Progenitor cell of endocrine pancreas (in vitro differentiated cells): ENCODE measurements at regions not wholly inside any gene's neighbourhood (a gene's known extent, or its start where the extent isn't known, plus 50 kb on each side); places are given as distances from the start of the nearest gene placed in this dataset.

ENCODE experiments used
- DNase-seq: peaks from one replicate; pipeline ENCODE4 v3.0.0; 2021; ENCODE audit warnings: low spot score; ENCODE audit not compliant: unreplicated experiment
- H3K27ac Mint-ChIP-seq: 2 replicates; pipeline ENCODE4 v1.8.0; 2021; ENCODE audit warnings: mild to moderate bottlenecking, moderate library complexity, mixed read lengths
- H3K27me3 Mint-ChIP-seq: 2 replicates; pipeline ENCODE4 v1.8.0; 2021; ENCODE audit warnings: mixed read lengths
- H3K36me3 Mint-ChIP-seq: 2 replicates; pipeline ENCODE4 v1.8.0; 2022; ENCODE audit warnings: mixed read lengths; ENCODE audit not compliant: insufficient read depth
- H3K4me1 Mint-ChIP-seq: 2 replicates; pipeline ENCODE4 v1.8.0; 2021; ENCODE audit warnings: low read depth, mixed read lengths
- H3K4me3 Mint-ChIP-seq: 2 replicates; pipeline ENCODE4 v1.8.0; 2021; ENCODE audit warnings: low read depth, mild to moderate bottlenecking, moderate library complexity, mixed read lengths
- H3K9me3 Mint-ChIP-seq: 2 replicates; pipeline ENCODE4 v1.8.0; 2021; ENCODE audit warnings: low read depth, mixed read lengths
- TF ChIP-seq, protein P1 (sequence below): fragments of 200-600 bp; sonication (generic); IDR thresholded peaks from one replicate; pipeline ENCODE4 v1.5.0; 2021; ENCODE audit warnings: antibody characterized with exemption, mild to moderate bottlenecking; ENCODE audit not compliant: unreplicated experiment

DNA sequence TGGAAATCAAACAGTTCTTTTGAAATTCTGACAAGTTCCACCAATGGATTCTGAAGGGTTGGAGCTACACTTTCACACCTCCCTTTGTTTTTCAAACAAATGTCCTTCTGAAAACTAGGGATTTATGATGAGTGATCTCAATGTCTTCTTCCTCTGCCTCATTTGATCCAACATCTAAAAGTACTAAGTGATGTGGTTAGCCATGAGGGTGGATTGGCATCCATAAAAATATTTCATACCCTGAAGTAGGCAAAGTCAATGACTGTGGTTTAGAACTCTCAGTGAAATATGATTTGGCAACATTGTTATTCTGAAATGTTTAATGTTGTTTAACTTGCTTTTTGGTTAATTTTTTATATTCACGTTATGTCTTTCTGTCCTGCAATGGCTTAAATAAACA lies 136.9 kb downstream of the MBL2 start:
- H3K36me3 Mint-ChIP-seq, result no peaks in the 10 kb centered on the region
- H3K27ac Mint-ChIP-seq, result no peak overlapping the region
- H3K4me3 Mint-ChIP-seq, result no peak overlapping the region
- H3K9me3 Mint-ChIP-seq, result no peaks in the 10 kb centered on the region
- peaks cover 22% of the 10 kb centered on the region for H3K4me1 Mint-ChIP-seq
- no peaks in the 10 kb centered on the region for H3K27me3 Mint-ChIP-seq
- TF ChIP-seq, protein P1, sequence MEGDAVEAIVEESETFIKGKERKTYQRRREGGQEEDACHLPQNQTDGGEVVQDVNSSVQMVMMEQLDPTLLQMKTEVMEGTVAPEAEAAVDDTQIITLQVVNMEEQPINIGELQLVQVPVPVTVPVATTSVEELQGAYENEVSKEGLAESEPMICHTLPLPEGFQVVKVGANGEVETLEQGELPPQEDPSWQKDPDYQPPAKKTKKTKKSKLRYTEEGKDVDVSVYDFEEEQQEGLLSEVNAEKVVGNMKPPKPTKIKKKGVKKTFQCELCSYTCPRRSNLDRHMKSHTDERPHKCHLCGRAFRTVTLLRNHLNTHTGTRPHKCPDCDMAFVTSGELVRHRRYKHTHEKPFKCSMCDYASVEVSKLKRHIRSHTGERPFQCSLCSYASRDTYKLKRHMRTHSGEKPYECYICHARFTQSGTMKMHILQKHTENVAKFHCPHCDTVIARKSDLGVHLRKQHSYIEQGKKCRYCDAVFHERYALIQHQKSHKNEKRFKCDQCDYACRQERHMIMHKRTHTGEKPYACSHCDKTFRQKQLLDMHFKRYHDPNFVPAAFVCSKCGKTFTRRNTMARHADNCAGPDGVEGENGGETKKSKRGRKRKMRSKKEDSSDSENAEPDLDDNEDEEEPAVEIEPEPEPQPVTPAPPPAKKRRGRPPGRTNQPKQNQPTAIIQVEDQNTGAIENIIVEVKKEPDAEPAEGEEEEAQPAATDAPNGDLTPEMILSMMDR, result no peak
- DNase-seq, result no peak

DNA sequence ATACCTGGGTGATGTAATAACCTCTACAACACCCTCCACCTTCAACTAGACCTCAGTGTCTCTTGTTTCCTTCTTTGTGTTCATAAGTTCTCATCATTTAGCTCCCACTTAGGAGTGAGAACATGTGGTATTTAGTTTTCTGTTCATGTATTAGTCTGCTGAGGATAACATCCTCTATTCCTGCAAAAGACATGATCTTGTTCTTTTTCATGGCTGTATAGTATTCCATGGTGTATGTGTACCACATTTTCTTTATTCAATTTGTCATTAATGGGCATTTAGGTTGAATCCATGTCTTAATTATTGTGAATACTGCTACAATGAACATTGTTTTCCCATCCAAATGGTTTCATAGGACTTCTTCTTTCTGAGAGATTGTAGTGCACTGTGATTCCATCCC lies 135.7 kb downstream of the MBL2 start:
- Mint-ChIP-seq H3K36me3 (no peaks in the 10 kb centered on the region), H3K27me3 (no peaks in the 10 kb centered on the region), H3K9me3 (peaks cover under 1% of the 10 kb centered on the region), H3K4me1 (peaks cover 15% of the 10 kb centered on the region), H3K4me3 (no peak overlapping the region), H3K27ac (no peak overlapping the region)
- TF ChIP-seq, protein P1, result no peak
- DNase-seq, result no peak

DNA sequence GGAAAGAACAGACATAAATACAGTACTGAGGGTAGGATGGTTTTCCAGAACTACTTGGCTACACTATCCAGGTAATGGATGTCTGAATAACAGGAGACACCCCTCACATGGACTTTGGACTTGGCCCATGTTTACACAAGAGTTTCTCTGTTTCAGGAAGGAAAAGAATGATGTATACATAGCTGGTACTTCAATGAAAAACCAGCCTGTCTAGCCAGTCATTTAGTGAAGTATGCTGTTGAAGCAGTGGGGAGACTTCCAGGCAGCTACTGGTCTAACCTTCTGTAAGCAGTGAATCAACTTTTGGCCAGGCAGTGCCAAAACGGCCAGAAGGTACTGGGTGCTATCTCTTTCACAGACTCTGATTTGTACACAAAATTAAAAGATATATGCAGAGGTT lies 135.0 kb downstream of the MBL2 start:
- H3K27me3 Mint-ChIP-seq, result no peaks in the 10 kb centered on the region

DNA sequence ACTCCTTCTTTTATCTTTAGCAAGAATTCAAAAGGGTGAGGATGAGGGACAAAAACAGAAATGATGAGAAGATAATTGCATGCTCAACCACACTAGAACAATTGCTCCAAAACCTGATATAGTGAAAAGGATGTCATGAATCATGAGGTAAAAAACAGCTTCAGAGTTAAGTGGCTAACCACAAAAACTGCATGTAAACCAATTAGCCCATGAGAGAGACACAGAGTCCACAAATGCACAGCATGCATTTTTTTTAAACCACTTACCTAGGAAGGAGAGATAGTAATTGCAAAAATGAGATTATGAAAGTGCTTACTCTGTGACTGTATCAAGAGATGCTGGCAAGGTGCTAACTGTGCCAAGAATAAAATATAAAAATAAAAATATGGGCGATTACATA lies 132.9 kb downstream of the MBL2 start:
- no peak for DNase-seq
- no peaks in the 10 kb centered on the region for H3K36me3 Mint-ChIP-seq
- TF ChIP-seq, protein P1, result no peak
- peaks cover 11% of the 10 kb centered on the region for H3K4me1 Mint-ChIP-seq
- H3K27me3 Mint-ChIP-seq, result no peaks in the 10 kb centered on the region
- H3K4me3 Mint-ChIP-seq, result no peak overlapping the region
- H3K27ac Mint-ChIP-seq, result no peak overlapping the region
- peaks cover 3% of the 10 kb centered on the region for H3K9me3 Mint-ChIP-seq

More for the DNA sequence above, 135.0 kb downstream of the MBL2 start:
- peaks cover 3% of the 10 kb centered on the region for H3K9me3 Mint-ChIP-seq
- H3K36me3 Mint-ChIP-seq, result no peaks in the 10 kb centered on the region
- TF ChIP-seq, protein P1, result no peak
- peaks cover 13% of the 10 kb centered on the region for H3K4me1 Mint-ChIP-seq
- no peak overlapping the region for H3K27ac Mint-ChIP-seq
- H3K4me3 Mint-ChIP-seq, result no peak overlapping the region
- no peak for DNase-seq

DNA sequence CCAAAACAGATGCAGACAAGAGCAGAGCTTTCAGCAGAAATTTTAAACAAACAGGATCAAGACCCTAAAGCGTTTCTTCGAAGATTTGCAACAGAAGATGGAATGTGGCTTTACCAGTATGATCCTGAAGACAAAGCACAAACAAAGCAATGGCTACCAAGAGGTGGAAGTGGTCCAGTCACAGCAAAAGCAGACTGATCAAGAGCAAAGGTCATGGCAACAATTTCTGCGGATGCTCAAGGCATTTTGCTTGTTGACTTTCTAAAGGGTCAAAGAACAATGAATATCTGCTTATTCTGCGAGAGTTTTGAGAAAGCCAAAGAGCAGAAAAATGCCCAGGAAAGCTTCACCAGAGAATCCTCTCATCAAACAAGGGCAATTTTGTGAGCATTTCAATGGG lies 130.4 kb downstream of the MBL2 start:
- Mint-ChIP-seq H3K27ac (peak overlapping the region; percentile 87), H3K9me3 (peaks cover 3% of the 10 kb centered on the region), H3K4me1 (peaks cover 11% of the 10 kb centered on the region), H3K27me3 (no peaks in the 10 kb centered on the region), H3K4me3 (no peak overlapping the region), H3K36me3 (no peaks in the 10 kb centered on the region)
- DNase-seq, result no peak
- TF ChIP-seq, protein P1, result no peak
